Activated CD8-positive, alpha-beta memory T cell treated with anti-CD3 and anti-CD28 coated beads, Interleukin-2, amount 10 ng/mL, durations not matched to agents 7 days and 5 days (primary cell): ENCODE measurements at regions not wholly inside any gene's neighbourhood (a gene's known extent, or its start where the extent isn't known, plus 50 kb on each side); places are given as distances from the start of the nearest gene placed in this dataset.

Source experiments
- ATAC-seq: fragments of 150-1000 bp; cut with Tn5 transposase; one replicate; pipeline ENCODE4 v1.10.0; 2021; ENCODE audit warnings: moderate library complexity
- CTCF ChIA-PET: fragments of 350-600 bp; sonication (Branson Sonifier 250); formaldehyde crosslinking; loops from one replicate; lab custom pipeline; 2021; ENCODE audit warnings: antibody characterized with exemption; lab: Charles Lee
- DNase-seq: peaks from one replicate; pipeline ENCODE4 v3.0.0-alpha.2; 2020
- H3K27ac Mint-ChIP-seq: one replicate; pipeline ENCODE4 v1.8.0; 2021; ENCODE audit warnings: mild to moderate bottlenecking, mixed read lengths
- H3K27me3 Mint-ChIP-seq: one replicate; pipeline ENCODE4 v1.8.0; 2021; ENCODE audit warnings: mixed read lengths
- H3K36me3 Mint-ChIP-seq: one replicate; pipeline ENCODE4 v1.8.0; 2021; ENCODE audit warnings: mild to moderate bottlenecking, mixed read lengths
- H3K4me1 Mint-ChIP-seq: one replicate; pipeline ENCODE4 v1.8.0; 2021; ENCODE audit warnings: mixed read lengths
- H3K4me3 Mint-ChIP-seq: one replicate; pipeline ENCODE4 v1.8.0; 2021; ENCODE audit warnings: mild to moderate bottlenecking, moderate library complexity, mixed read lengths
- H3K9me3 Mint-ChIP-seq: one replicate; pipeline ENCODE4 v1.8.0; 2022; ENCODE audit warnings: low read depth, mixed read lengths

DNA sequence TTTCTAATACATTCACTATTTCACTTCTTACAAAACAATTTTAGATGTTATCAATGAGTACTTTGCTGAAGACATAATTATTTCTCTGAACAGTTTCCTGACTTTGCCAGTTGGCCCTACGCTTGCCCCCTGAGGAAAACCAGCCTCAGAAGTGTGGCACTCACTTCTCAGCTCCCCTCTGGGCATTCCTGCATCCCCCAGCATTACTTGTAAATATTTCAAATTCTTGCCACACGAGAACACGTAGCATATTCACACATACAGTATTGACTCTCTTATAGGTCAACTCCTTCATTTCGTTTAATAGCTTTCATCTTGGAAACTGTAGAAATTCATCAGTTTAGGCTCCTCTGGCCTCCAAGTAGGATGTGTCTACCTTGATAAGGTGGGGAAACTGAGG, 65.2 kb downstream of the OTX2 start:
- DNase-seq: no peak
- Mint-ChIP-seq H3K4me3 (no peak overlapping the region), H3K27ac (no peak overlapping the region), H3K36me3 (no peaks in the 10 kb centered on the region), H3K4me1 (no peaks in the 10 kb centered on the region), H3K9me3 (no peaks in the 10 kb centered on the region), H3K27me3 (peaks cover 7% of the 10 kb centered on the region)
- ATAC-seq: no peak
- CTCF ChIA-PET: no interaction called here

DNA sequence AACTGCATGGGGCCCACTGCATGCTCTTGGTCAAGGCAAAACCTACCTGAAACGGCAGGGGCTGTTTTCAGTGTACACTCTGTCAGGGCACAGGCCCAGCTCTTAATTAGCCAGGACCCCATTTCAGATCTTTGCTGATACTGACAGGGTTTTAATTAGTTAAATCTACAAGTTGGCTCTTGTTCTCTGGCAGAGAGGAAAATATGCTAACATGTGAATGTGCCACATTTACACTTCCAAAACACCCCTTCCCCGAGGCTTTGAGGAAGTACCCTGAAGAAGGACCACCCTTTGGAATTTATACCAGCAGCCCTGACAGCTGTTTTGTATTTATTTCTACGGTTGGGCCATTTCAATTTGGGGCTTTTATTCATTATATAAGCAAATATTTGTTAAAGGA, 66.3 kb downstream of the OTX2 start:
- Mint-ChIP-seq H3K27ac (no peak overlapping the region), H3K36me3 (no peaks in the 10 kb centered on the region), H3K4me1 (no peaks in the 10 kb centered on the region), H3K9me3 (no peaks in the 10 kb centered on the region), H3K4me3 (no peak overlapping the region), H3K27me3 (peaks cover 2% of the 10 kb centered on the region)
- DNase-seq (no peak), ATAC-seq (no peak)
- CTCF ChIA-PET: no interaction called here

DNA sequence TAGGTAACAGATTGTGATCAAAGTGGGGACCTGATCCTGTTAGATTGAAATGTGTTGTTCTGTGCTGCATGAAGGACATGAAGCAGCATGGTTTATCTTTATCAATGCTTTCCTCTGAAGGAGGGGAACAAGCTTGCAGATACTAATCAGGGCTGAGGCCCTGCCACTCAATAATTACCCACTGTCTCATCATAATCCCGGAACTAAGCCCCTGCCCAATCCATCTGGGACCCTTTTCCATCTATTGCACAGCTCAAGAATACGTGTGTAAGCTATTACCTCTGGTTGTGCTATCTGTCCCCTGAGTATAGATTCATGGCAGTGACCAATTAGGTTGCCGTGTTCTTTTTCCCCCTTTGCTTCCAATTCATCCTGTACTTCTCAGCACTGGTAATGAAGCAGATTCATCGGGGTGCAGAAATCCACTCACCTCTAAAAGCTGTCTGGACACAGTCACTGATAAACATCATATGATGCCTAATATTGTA, 67.8 kb downstream of the OTX2 start:
- no peak for DNase-seq
- no peaks in the 10 kb centered on the region for H3K9me3 Mint-ChIP-seq
- CTCF ChIA-PET: no interaction called here
- no peak for ATAC-seq
- H3K27ac Mint-ChIP-seq: no peak overlapping the region
- no peaks in the 10 kb centered on the region for H3K4me1 Mint-ChIP-seq
- peaks cover 2% of the 10 kb centered on the region for H3K27me3 Mint-ChIP-seq
- no peak overlapping the region for H3K4me3 Mint-ChIP-seq
- H3K36me3 Mint-ChIP-seq: no peaks in the 10 kb centered on the region

- H3K4me3 Mint-ChIP-seq: no peak overlapping the region
- no peaks in the 10 kb centered on the region for H3K36me3 Mint-ChIP-seq
- ATAC-seq: no peak
- no peaks in the 10 kb centered on the region for H3K9me3 Mint-ChIP-seq
- no peak for DNase-seq
- H3K27me3 Mint-ChIP-seq: peaks cover 2% of the 10 kb centered on the region
- no peak overlapping the region for H3K27ac Mint-ChIP-seq
- CTCF ChIA-PET: no interaction called here
- no peaks in the 10 kb centered on the region for H3K4me1 Mint-ChIP-seq
These were observed 69.0 kb downstream of the OTX2 start for GRCh38 chr14:56741325-56741724.

DNA sequence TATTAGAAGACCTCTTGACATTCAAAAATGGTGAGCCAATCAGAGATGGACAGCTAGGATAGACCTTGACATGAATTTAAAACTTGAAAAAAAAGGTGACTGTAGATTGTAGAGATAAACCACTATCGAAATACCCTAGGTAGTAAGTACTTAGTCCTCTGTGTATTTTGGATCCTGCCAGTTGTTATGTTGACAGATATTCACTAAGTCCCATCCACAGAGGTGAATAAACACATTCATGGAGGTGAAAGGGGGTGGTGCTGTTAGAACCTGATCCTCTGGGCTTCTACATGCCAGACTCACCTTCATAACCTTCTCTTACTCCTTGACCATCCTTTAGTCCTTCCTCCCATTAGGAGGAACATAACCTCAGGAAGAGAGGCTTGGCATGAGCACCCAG, 72.3 kb downstream of the OTX2 start:
- H3K27ac Mint-ChIP-seq: no peak overlapping the region
- H3K9me3 Mint-ChIP-seq: no peaks in the 10 kb centered on the region
- H3K4me1 Mint-ChIP-seq: no peaks in the 10 kb centered on the region
- CTCF ChIA-PET: no interaction called here
- no peaks in the 10 kb centered on the region for H3K36me3 Mint-ChIP-seq
- DNase-seq (no peak), ATAC-seq (no peak)
- H3K4me3 Mint-ChIP-seq: no peak overlapping the region
- peaks cover 13% of the 10 kb centered on the region for H3K27me3 Mint-ChIP-seq

DNA sequence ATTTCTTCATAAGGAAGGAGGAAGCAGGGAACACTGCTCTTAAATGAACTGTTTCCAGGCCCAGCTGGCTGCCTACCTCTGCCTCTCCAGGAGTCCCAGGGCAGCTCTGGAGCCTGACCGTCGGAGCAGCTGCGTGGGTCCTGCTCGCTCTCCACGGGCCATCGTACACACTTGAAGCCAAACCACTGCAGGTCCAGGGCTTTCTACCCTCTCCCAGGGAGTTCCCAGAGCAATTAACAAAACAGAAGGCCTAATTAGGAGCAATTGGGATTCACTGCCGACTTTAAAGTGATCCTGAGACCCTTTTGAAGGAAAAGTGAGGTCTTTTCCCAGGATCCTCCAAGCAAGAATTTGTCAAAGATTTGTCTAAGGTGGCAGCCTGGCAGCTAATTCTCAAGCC, 76.9 kb downstream of the OTX2 start:
- no peaks in the 10 kb centered on the region for H3K9me3 Mint-ChIP-seq
- H3K36me3 Mint-ChIP-seq: no peaks in the 10 kb centered on the region
- H3K4me1 Mint-ChIP-seq: no peaks in the 10 kb centered on the region
- peaks cover 45% of the 10 kb centered on the region for H3K27me3 Mint-ChIP-seq
- no peak overlapping the region for H3K27ac Mint-ChIP-seq
- DNase-seq (no peak), ATAC-seq (no peak)
- CTCF ChIA-PET: no interaction called here
- no peak overlapping the region for H3K4me3 Mint-ChIP-seq

- no peaks in the 10 kb centered on the region for H3K9me3 Mint-ChIP-seq
- H3K27ac Mint-ChIP-seq: no peak overlapping the region
- H3K4me3 Mint-ChIP-seq: no peak overlapping the region
These were observed 79.1 kb downstream of the OTX2 start for GRCh38 chr14:56731187-56731586.

DNA sequence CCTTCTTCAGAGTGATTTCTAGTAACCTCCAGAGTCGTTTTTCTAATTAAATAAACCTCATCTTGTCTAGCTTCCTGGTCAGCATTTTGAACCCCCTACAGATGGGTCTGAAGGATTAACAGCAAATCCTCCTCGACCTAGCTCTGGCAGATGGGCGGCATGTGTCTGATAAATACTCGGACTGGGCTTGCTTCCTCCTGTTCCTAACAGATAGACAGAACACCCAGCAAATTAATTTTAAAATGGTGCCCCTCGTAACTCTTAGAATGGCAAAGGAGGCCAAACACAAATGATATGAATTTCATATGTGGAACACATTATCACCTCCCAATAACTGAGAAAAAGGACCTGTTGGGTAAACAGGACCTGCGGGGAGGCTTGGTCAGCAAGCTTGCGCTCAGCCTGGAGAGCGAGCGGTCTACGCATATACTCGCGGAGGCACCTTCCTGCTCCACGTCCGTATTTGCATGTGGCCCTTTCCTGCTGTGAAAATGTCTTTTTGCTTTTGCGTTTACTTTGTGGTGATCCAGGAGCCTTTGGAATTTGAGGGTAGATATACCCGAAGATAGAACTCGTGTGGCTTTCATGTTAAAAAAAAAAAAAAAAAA, 79.6 kb downstream of the OTX2 start:
- no peak overlapping the region for H3K27ac Mint-ChIP-seq
- no peaks in the 10 kb centered on the region for H3K36me3 Mint-ChIP-seq
- H3K4me1 Mint-ChIP-seq: no peaks in the 10 kb centered on the region
- H3K9me3 Mint-ChIP-seq: no peaks in the 10 kb centered on the region
- CTCF ChIA-PET: interaction anchor here (1.0 kb wide), 1 partner anchor 73 kb away, joined by 3 read pairs; no protein-coding TSS in a partner anchor
- DNase-seq: no peak
- H3K4me3 Mint-ChIP-seq: no peak overlapping the region
- H3K27me3 Mint-ChIP-seq: peaks cover 53% of the 10 kb centered on the region
- no peak for ATAC-seq

More at GRCh38 chr14:56731187-56731586, 79.1 kb downstream of the OTX2 start:
- H3K36me3 Mint-ChIP-seq: no peaks in the 10 kb centered on the region
- no peaks in the 10 kb centered on the region for H3K4me1 Mint-ChIP-seq
- CTCF ChIA-PET: interaction anchor here (1.0 kb wide), 1 partner anchor 73 kb away, joined by 3 read pairs; no protein-coding TSS in a partner anchor
- ATAC-seq (no peak), DNase-seq (no peak)
- peaks cover 53% of the 10 kb centered on the region for H3K27me3 Mint-ChIP-seq

GRCh38 chr14:56724013-56724412, 86.3 kb downstream of the OTX2 start:
- DNase-seq (no peak), ATAC-seq (no peak)
- Mint-ChIP-seq H3K36me3 (no peaks in the 10 kb centered on the region), H3K9me3 (no peaks in the 10 kb centered on the region), H3K27me3 (peaks cover 11% of the 10 kb centered on the region), H3K4me3 (no peak overlapping the region), H3K27ac (no peak overlapping the region), H3K4me1 (no peaks in the 10 kb centered on the region)
- CTCF ChIA-PET: no interaction called here

GRCh38 chr14:56723418-56723817, 86.9 kb downstream of the OTX2 start:
- Mint-ChIP-seq H3K36me3 (no peaks in the 10 kb centered on the region), H3K27ac (no peak overlapping the region), H3K27me3 (peaks cover 11% of the 10 kb centered on the region), H3K4me1 (no peaks in the 10 kb centered on the region), H3K4me3 (no peak overlapping the region), H3K9me3 (no peaks in the 10 kb centered on the region)
- DNase-seq (no peak), ATAC-seq (no peak)
- CTCF ChIA-PET: no interaction called here

- Mint-ChIP-seq H3K9me3 (no peaks in the 10 kb centered on the region), H3K27me3 (peaks cover 3% of the 10 kb centered on the region), H3K36me3 (no peaks in the 10 kb centered on the region), H3K4me1 (no peaks in the 10 kb centered on the region), H3K27ac (no peak overlapping the region), H3K4me3 (no peak overlapping the region)
- DNase-seq (no peak), ATAC-seq (no peak)
- CTCF ChIA-PET: no interaction called here
These were observed 89.4 kb downstream of the OTX2 start for GRCh38 chr14:56720703-56721460.

DNA sequence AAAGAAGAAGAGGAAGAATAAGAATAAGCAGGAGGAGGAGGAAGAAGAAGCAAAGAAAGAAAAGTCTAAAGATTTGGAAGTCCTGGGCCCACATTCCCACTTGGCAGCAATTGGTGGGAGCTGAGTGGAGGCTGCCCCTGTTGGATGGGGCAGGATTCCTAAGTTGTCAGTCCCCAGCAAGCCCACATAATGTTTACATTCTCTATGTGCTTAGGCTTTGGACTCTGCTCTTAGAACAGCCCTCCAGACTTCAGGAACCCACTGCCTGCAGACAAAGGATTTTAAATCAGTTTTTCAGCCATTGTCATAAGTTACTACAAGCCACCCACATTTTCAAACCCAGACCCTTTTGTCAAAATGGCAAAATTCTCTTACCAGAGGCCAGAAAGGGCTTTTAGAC, 92.0 kb downstream of the OTX2 start:
- no peaks in the 10 kb centered on the region for H3K36me3 Mint-ChIP-seq
- no peak overlapping the region for H3K27ac Mint-ChIP-seq
- DNase-seq: no peak
- CTCF ChIA-PET: no interaction called here
- no peak overlapping the region for H3K4me3 Mint-ChIP-seq
- H3K9me3 Mint-ChIP-seq: no peaks in the 10 kb centered on the region
- H3K4me1 Mint-ChIP-seq: no peaks in the 10 kb centered on the region
- no peak for ATAC-seq
- H3K27me3 Mint-ChIP-seq: peaks cover 3% of the 10 kb centered on the region

- Mint-ChIP-seq H3K36me3 (no peaks in the 10 kb centered on the region), H3K4me1 (no peaks in the 10 kb centered on the region), H3K27me3 (no peaks in the 10 kb centered on the region), H3K9me3 (no peaks in the 10 kb centered on the region), H3K4me3 (no peak overlapping the region), H3K27ac (no peak overlapping the region)
- CTCF ChIA-PET: no interaction called here
- no peak for ATAC-seq
- DNase-seq: no peak
These were observed 93.6 kb downstream of the OTX2 start for GRCh38 chr14:56716705-56717104.

- H3K4me3 Mint-ChIP-seq: no peak overlapping the region
- H3K9me3 Mint-ChIP-seq: no peaks in the 10 kb centered on the region
- no peaks in the 10 kb centered on the region for H3K27me3 Mint-ChIP-seq
- ATAC-seq (no peak), DNase-seq (no peak)
- CTCF ChIA-PET: no interaction called here
- no peak overlapping the region for H3K27ac Mint-ChIP-seq
- H3K4me1 Mint-ChIP-seq: no peaks in the 10 kb centered on the region
- no peaks in the 10 kb centered on the region for H3K36me3 Mint-ChIP-seq
These were observed 94.3 kb downstream of the OTX2 start for GRCh38 chr14:56715938-56716337.
